ENCODE measurements at regions not wholly inside any gene's neighbourhood (a gene's known extent, or its start where the extent isn't known, plus 50 kb on each side); places are given as distances from the start of the nearest gene placed in this dataset.
"Not testable (repeated sequence)": the region's sequence is repeated elsewhere in the genome, so short reads cannot be mapped to it uniquely, and the experiment has no call there.

GRCh38 chr17:16866436-16866835 lies 105.5 kb downstream of the TNFRSF13B start:
- no peaks in the 10 kb centered on the region for H3K36me3 ChIP-seq (ENCODE audit: insufficient read depth, low read length)
- no peak overlapping the region for H3K4me2 ChIP-seq (ENCODE audit: insufficient read depth, low read length)
- no peak overlapping the region for H3K9ac ChIP-seq (ENCODE audit: low read depth, low read length)
- no peak overlapping the region for H3K27ac ChIP-seq (ENCODE audit: low read length)
- no peak overlapping the region for H3K4me3 ChIP-seq (ENCODE audit: low read depth in 1 of 2, low read length in 2 of 2)
- no peaks in the 10 kb centered on the region for H3K79me2 ChIP-seq (ENCODE audit: insufficient read depth, low read length)
- ATAC-seq (ENCODE audit: insufficient read depth, low read depth), result no peak
- TF ChIP-seq, protein P1, sequence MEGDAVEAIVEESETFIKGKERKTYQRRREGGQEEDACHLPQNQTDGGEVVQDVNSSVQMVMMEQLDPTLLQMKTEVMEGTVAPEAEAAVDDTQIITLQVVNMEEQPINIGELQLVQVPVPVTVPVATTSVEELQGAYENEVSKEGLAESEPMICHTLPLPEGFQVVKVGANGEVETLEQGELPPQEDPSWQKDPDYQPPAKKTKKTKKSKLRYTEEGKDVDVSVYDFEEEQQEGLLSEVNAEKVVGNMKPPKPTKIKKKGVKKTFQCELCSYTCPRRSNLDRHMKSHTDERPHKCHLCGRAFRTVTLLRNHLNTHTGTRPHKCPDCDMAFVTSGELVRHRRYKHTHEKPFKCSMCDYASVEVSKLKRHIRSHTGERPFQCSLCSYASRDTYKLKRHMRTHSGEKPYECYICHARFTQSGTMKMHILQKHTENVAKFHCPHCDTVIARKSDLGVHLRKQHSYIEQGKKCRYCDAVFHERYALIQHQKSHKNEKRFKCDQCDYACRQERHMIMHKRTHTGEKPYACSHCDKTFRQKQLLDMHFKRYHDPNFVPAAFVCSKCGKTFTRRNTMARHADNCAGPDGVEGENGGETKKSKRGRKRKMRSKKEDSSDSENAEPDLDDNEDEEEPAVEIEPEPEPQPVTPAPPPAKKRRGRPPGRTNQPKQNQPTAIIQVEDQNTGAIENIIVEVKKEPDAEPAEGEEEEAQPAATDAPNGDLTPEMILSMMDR (IDR thresholded peaks at IDR 0.05; ENCODE audit: borderline replicate concordance, extremely low read depth, low read length, poor library complexity, severe bottlenecking), result no peak
- no peak for TF ChIP-seq EZH2 (IDR thresholded peaks at IDR 0.05; ENCODE audit: borderline replicate concordance, low read depth, low read length, severe bottlenecking)
- H3K4me1 ChIP-seq (ENCODE audit: insufficient read depth, low read length), result no peaks in the 10 kb centered on the region
- DNase-seq, result no peak
- peak overlapping the region; percentile 49; the same call in 1 of the 2 replicates for H2AFZ ChIP-seq (ENCODE audit: low read depth, low read length)
- H3K27me3 ChIP-seq (ENCODE audit: insufficient read depth, low read length, poor library complexity), result no peaks in the 10 kb centered on the region
- H3K9me3 ChIP-seq (ENCODE audit: insufficient read depth, low read length, severe bottlenecking), result no peaks in the 10 kb centered on the region
- H4K20me1 ChIP-seq (ENCODE audit: insufficient read depth, low read length), result no peaks in the 10 kb centered on the region

DNA sequence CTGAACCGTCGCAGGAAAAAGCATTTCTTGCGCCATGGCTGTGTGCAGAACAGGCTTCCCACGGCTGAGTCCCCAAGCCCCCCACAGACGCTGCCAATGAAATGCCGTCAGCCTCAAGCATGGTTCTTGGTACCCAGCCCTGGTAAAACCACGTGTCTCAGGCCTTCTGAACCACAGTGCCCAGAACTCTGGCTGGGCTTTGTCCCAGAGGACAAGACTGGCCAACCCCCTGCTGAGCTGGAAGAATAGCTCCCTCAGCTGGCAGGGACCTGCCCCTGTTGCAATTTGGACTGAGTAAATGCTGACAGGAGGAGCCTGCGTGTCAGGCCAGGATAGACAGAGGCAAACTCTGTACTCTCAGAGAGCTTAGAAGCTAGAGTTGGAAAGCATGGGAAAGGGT lies 106.2 kb downstream of the TNFRSF13B start:
- H3K9ac ChIP-seq (ENCODE audit: low read depth, low read length); H4K20me1 ChIP-seq (ENCODE audit: insufficient read depth, low read length); H3K4me1 ChIP-seq (ENCODE audit: insufficient read depth, low read length); H3K27ac ChIP-seq (ENCODE audit: low read length); DNase-seq; ATAC-seq (ENCODE audit: insufficient read depth, low read depth); H3K9me3 ChIP-seq (ENCODE audit: insufficient read depth, low read length, severe bottlenecking); H3K79me2 ChIP-seq (ENCODE audit: insufficient read depth, low read length); H3K4me3 ChIP-seq (ENCODE audit: low read depth in 1 of 2, low read length in 2 of 2); H3K36me3 ChIP-seq (ENCODE audit: insufficient read depth, low read length); H2AFZ ChIP-seq (ENCODE audit: low read depth, low read length); H3K27me3 ChIP-seq (ENCODE audit: insufficient read depth, low read length, poor library complexity); H3K4me2 ChIP-seq (ENCODE audit: insufficient read depth, low read length): not testable (repeated sequence)

GRCh38 chr17:16865077-16865613 lies 106.8 kb downstream of the TNFRSF13B start:
- not testable (repeated sequence) for H3K9me3 ChIP-seq (ENCODE audit: insufficient read depth, low read length, severe bottlenecking); DNase-seq; H3K4me2 ChIP-seq (ENCODE audit: insufficient read depth, low read length); H4K20me1 ChIP-seq (ENCODE audit: insufficient read depth, low read length); H3K27me3 ChIP-seq (ENCODE audit: insufficient read depth, low read length, poor library complexity); H3K4me3 ChIP-seq (ENCODE audit: low read depth in 1 of 2, low read length in 2 of 2); H3K36me3 ChIP-seq (ENCODE audit: insufficient read depth, low read length); H3K4me1 ChIP-seq (ENCODE audit: insufficient read depth, low read length); H2AFZ ChIP-seq (ENCODE audit: low read depth, low read length); ATAC-seq (ENCODE audit: insufficient read depth, low read depth); H3K27ac ChIP-seq (ENCODE audit: low read length); H3K79me2 ChIP-seq (ENCODE audit: insufficient read depth, low read length); H3K9ac ChIP-seq (ENCODE audit: low read depth, low read length)

- H3K27ac ChIP-seq (ENCODE audit: low read length), result not testable (repeated sequence)
Observed at GRCh38 chr17:16864462-16865076, 107.3 kb downstream of the TNFRSF13B start.

GRCh38 chr17:16861152-16861551 lies 110.8 kb downstream of the TNFRSF13B start:
- H4K20me1 ChIP-seq (ENCODE audit: insufficient read depth, low read length); H3K27ac ChIP-seq (ENCODE audit: low read length); H2AFZ ChIP-seq (ENCODE audit: low read depth, low read length); H3K4me3 ChIP-seq (ENCODE audit: low read depth in 1 of 2, low read length in 2 of 2); ATAC-seq (ENCODE audit: insufficient read depth, low read depth); H3K27me3 ChIP-seq (ENCODE audit: insufficient read depth, low read length, poor library complexity); H3K36me3 ChIP-seq (ENCODE audit: insufficient read depth, low read length); DNase-seq; H3K4me2 ChIP-seq (ENCODE audit: insufficient read depth, low read length); H3K9me3 ChIP-seq (ENCODE audit: insufficient read depth, low read length, severe bottlenecking); H3K79me2 ChIP-seq (ENCODE audit: insufficient read depth, low read length); H3K4me1 ChIP-seq (ENCODE audit: insufficient read depth, low read length); H3K9ac ChIP-seq (ENCODE audit: low read depth, low read length): not testable (repeated sequence)

More at GRCh38 chr17:16864462-16865076, 107.3 kb downstream of the TNFRSF13B start:
- DNase-seq; H3K4me3 ChIP-seq (ENCODE audit: low read depth in 1 of 2, low read length in 2 of 2); H3K4me1 ChIP-seq (ENCODE audit: insufficient read depth, low read length); H3K9me3 ChIP-seq (ENCODE audit: insufficient read depth, low read length, severe bottlenecking); H3K27me3 ChIP-seq (ENCODE audit: insufficient read depth, low read length, poor library complexity); H3K9ac ChIP-seq (ENCODE audit: low read depth, low read length); H4K20me1 ChIP-seq (ENCODE audit: insufficient read depth, low read length); H3K4me2 ChIP-seq (ENCODE audit: insufficient read depth, low read length); H3K36me3 ChIP-seq (ENCODE audit: insufficient read depth, low read length); H2AFZ ChIP-seq (ENCODE audit: low read depth, low read length); H3K79me2 ChIP-seq (ENCODE audit: insufficient read depth, low read length); ATAC-seq (ENCODE audit: insufficient read depth, low read depth): not testable (repeated sequence)

DNA sequence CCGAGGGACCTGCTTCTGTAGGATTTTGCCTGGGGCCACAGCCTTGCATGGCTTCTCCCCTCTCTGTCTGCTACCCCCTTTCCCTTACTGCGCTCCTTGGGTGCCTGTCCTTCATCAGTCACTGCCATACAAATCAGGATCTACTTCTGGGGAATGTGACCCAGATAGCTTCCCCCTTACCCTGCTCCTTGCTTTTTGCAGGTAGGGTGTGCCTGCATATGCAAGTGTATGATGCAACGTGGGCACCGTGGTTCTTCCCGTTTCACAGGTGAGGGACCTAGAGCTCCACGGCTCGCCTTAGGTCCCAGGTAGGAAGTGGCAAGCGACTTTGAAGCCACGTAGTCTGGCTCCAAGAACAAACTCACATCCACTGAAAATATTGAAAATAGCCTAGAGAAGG lies 111.5 kb downstream of the TNFRSF13B start:
- H3K27ac ChIP-seq (ENCODE audit: low read length); H3K27me3 ChIP-seq (ENCODE audit: insufficient read depth, low read length, poor library complexity); H3K9me3 ChIP-seq (ENCODE audit: insufficient read depth, low read length, severe bottlenecking); H2AFZ ChIP-seq (ENCODE audit: low read depth, low read length); H3K36me3 ChIP-seq (ENCODE audit: insufficient read depth, low read length); H3K79me2 ChIP-seq (ENCODE audit: insufficient read depth, low read length); H4K20me1 ChIP-seq (ENCODE audit: insufficient read depth, low read length); ATAC-seq (ENCODE audit: insufficient read depth, low read depth); H3K4me2 ChIP-seq (ENCODE audit: insufficient read depth, low read length); H3K4me1 ChIP-seq (ENCODE audit: insufficient read depth, low read length); H3K4me3 ChIP-seq (ENCODE audit: low read depth in 1 of 2, low read length in 2 of 2); H3K9ac ChIP-seq (ENCODE audit: low read depth, low read length); DNase-seq: not testable (repeated sequence)

DNA sequence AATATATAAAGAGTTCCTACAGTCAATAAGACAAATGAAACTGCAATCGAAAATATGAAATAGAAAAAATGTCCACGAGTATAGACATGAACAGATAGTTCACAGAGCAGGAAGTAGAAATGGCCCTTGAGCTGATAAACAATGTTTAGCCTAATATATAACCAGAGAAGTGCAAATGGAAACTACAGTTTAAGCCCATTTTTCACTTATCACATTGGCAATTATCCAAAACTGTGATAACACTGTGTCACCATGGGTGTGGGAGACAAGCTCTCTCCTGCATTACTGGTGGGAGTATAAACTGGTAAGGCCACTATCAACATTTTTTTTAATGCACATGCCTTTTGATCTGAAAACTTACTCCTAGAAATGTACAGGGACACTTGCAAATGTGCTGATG lies 112.4 kb downstream of the TNFRSF13B start:
- not testable (repeated sequence) for H3K4me1 ChIP-seq (ENCODE audit: insufficient read depth, low read length); H3K36me3 ChIP-seq (ENCODE audit: insufficient read depth, low read length); H3K4me3 ChIP-seq (ENCODE audit: low read depth in 1 of 2, low read length in 2 of 2); ATAC-seq (ENCODE audit: insufficient read depth, low read depth); DNase-seq; H3K79me2 ChIP-seq (ENCODE audit: insufficient read depth, low read length); H3K9me3 ChIP-seq (ENCODE audit: insufficient read depth, low read length, severe bottlenecking); H3K27ac ChIP-seq (ENCODE audit: low read length); H3K9ac ChIP-seq (ENCODE audit: low read depth, low read length); H4K20me1 ChIP-seq (ENCODE audit: insufficient read depth, low read length); H3K4me2 ChIP-seq (ENCODE audit: insufficient read depth, low read length); H2AFZ ChIP-seq (ENCODE audit: low read depth, low read length); H3K27me3 ChIP-seq (ENCODE audit: insufficient read depth, low read length, poor library complexity)
